ENCODE measurements at regions not wholly inside any gene's neighbourhood (a gene's known extent, or its start where the extent isn't known, plus 50 kb on each side); places are given as distances from the start of the nearest gene placed in this dataset.

DNA sequence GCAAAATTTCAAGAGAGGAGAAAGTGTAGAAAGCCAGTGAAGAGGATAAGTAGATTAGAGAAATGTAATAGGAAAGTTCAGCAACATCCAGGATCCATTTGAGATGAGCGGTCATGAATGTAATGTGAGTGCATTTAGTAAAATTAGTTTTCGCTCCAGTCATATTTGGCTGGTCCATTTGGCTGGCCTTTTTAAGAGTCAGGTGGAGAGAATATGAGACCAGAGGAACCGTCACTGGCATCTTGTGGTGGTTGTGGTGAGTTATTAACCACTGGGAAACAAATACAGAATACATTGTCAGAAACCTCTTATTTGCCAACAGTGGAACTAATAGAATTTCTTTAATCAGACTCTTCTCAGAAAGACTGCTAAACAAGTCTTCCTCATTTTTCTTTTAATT is 1064.3 kb upstream of the CDH2 start:
- DNase-seq, result no peak
- H3K4me1 ChIP-seq (ENCODE audit: control insufficient read depth in 2 of 3, insufficient read depth in 2 of 3, low read depth in 1 of 3, low read length in 3 of 3), result no peaks in the 10 kb centered on the region
- TF ChIP-seq, protein P1, sequence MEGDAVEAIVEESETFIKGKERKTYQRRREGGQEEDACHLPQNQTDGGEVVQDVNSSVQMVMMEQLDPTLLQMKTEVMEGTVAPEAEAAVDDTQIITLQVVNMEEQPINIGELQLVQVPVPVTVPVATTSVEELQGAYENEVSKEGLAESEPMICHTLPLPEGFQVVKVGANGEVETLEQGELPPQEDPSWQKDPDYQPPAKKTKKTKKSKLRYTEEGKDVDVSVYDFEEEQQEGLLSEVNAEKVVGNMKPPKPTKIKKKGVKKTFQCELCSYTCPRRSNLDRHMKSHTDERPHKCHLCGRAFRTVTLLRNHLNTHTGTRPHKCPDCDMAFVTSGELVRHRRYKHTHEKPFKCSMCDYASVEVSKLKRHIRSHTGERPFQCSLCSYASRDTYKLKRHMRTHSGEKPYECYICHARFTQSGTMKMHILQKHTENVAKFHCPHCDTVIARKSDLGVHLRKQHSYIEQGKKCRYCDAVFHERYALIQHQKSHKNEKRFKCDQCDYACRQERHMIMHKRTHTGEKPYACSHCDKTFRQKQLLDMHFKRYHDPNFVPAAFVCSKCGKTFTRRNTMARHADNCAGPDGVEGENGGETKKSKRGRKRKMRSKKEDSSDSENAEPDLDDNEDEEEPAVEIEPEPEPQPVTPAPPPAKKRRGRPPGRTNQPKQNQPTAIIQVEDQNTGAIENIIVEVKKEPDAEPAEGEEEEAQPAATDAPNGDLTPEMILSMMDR (IDR thresholded peaks at IDR 0.05; ENCODE audit: borderline replicate concordance, extremely low read depth, insufficient read depth), result no peak
- no peak overlapping the region for H3K27ac ChIP-seq (ENCODE audit: low read depth in 2 of 2, low read length in 2 of 2)
- no peak overlapping the region for H3K4me3 ChIP-seq (ENCODE audit: low read length in 3 of 3)
- FAIRE-seq, result no peak
- H3K27me3 ChIP-seq (ENCODE audit: control insufficient read depth, insufficient read depth, low read length), result no peaks in the 10 kb centered on the region
- H3K36me3 ChIP-seq (ENCODE audit: control insufficient read depth in 2 of 3, insufficient read depth in 3 of 3, low read length in 3 of 3), result no peaks in the 10 kb centered on the region
- no peaks in the 10 kb centered on the region for H3K9me3 ChIP-seq (ENCODE audit: control insufficient read depth in 2 of 3, insufficient read depth in 1 of 3, low read length in 3 of 3)
- intact Hi-C loops (cut with DNase I), result no loop called here
- H3K9ac ChIP-seq (ENCODE audit: low read length in 3 of 3), result no peak overlapping the region

DNA sequence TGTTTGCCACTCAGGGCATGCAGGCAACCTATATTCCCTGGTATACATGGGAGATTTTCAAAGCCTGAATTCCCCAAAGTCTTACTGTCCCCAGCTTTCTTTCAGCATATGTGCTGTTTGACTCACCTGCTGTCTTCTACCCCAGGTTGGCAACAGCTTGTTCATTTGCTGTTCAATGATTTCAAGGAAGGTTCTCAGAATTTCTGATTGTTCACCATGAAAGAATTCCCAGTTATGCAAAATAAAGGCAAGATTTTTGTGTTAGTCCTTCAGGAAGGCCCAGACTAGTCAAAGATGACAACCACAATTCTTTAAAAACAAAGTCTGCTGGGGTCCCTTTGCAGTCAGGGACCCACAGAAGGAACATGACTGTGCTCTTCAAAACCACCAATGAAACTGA is 1057.8 kb upstream of the CDH2 start:
- DNase-seq (no peak), FAIRE-seq (no peak)
- intact Hi-C loops (cut with DNase I), result no loop called here

GRCh38 chr18:29226213-29226612 is 1049.3 kb upstream of the CDH2 start:
- H3K9me3 ChIP-seq (ENCODE audit: control insufficient read depth in 2 of 3, insufficient read depth in 1 of 3, low read length in 3 of 3), result no peaks in the 10 kb centered on the region
- H3K27ac ChIP-seq (ENCODE audit: low read depth in 2 of 2, low read length in 2 of 2), result no peak overlapping the region
- no peaks in the 10 kb centered on the region for H3K27me3 ChIP-seq (ENCODE audit: control insufficient read depth, insufficient read depth, low read length)
- no peak overlapping the region for H3K9ac ChIP-seq (ENCODE audit: low read length in 3 of 3)
- H3K36me3 ChIP-seq (ENCODE audit: control insufficient read depth in 2 of 3, insufficient read depth in 3 of 3, low read length in 3 of 3), result no peaks in the 10 kb centered on the region
- TF ChIP-seq, protein P1 (IDR thresholded peaks at IDR 0.05; ENCODE audit: borderline replicate concordance, extremely low read depth, insufficient read depth), result no peak
- FAIRE-seq, result no peak
- H3K4me3 ChIP-seq (ENCODE audit: low read length in 3 of 3), result no peak overlapping the region
- H3K4me1 ChIP-seq (ENCODE audit: control insufficient read depth in 2 of 3, insufficient read depth in 2 of 3, low read depth in 1 of 3, low read length in 3 of 3), result no peaks in the 10 kb centered on the region
- no peak for DNase-seq
- intact Hi-C loops (cut with DNase I), result no loop called here

More for the DNA sequence above, 1057.8 kb upstream of the CDH2 start:
- H3K27me3 ChIP-seq (ENCODE audit: control insufficient read depth, insufficient read depth, low read length), result no peaks in the 10 kb centered on the region
- no peaks in the 10 kb centered on the region for H3K9me3 ChIP-seq (ENCODE audit: control insufficient read depth in 2 of 3, insufficient read depth in 1 of 3, low read length in 3 of 3)
- TF ChIP-seq, protein P1 (IDR thresholded peaks at IDR 0.05; ENCODE audit: borderline replicate concordance, extremely low read depth, insufficient read depth), result no peak
- H3K36me3 ChIP-seq (ENCODE audit: control insufficient read depth in 2 of 3, insufficient read depth in 3 of 3, low read length in 3 of 3), result no peaks in the 10 kb centered on the region
- H3K4me1 ChIP-seq (ENCODE audit: control insufficient read depth in 2 of 3, insufficient read depth in 2 of 3, low read depth in 1 of 3, low read length in 3 of 3), result no peaks in the 10 kb centered on the region
- no peak overlapping the region for H3K9ac ChIP-seq (ENCODE audit: low read length in 3 of 3)
- no peak overlapping the region for H3K4me3 ChIP-seq (ENCODE audit: low read length in 3 of 3)
- no peak overlapping the region for H3K27ac ChIP-seq (ENCODE audit: low read depth in 2 of 2, low read length in 2 of 2)

GRCh38 chr18:29225351-29225750 is 1048.4 kb upstream of the CDH2 start:
- no peak overlapping the region for H3K4me3 ChIP-seq (ENCODE audit: low read length in 3 of 3)
- no peaks in the 10 kb centered on the region for H3K4me1 ChIP-seq (ENCODE audit: control insufficient read depth in 2 of 3, insufficient read depth in 2 of 3, low read depth in 1 of 3, low read length in 3 of 3)
- no peaks in the 10 kb centered on the region for H3K9me3 ChIP-seq (ENCODE audit: control insufficient read depth in 2 of 3, insufficient read depth in 1 of 3, low read length in 3 of 3)
- DNase-seq (no peak), FAIRE-seq (no peak)
- H3K27ac ChIP-seq (ENCODE audit: low read depth in 2 of 2, low read length in 2 of 2), result no peak overlapping the region
- H3K9ac ChIP-seq (ENCODE audit: low read length in 3 of 3), result no peak overlapping the region
- no peaks in the 10 kb centered on the region for H3K36me3 ChIP-seq (ENCODE audit: control insufficient read depth in 2 of 3, insufficient read depth in 3 of 3, low read length in 3 of 3)
- no peaks in the 10 kb centered on the region for H3K27me3 ChIP-seq (ENCODE audit: control insufficient read depth, insufficient read depth, low read length)
- intact Hi-C loops (cut with DNase I), result no loop called here
- TF ChIP-seq, protein P1 (IDR thresholded peaks at IDR 0.05; ENCODE audit: borderline replicate concordance, extremely low read depth, insufficient read depth), result no peak
